IMR-90 (cell line): ENCODE measurements at regions not wholly inside any gene's neighbourhood (a gene's known extent, or its start where the extent isn't known, plus 50 kb on each side); places are given as distances from the start of the nearest gene placed in this dataset.

ENCODE experiments used
- BHLHE40 ChIP-seq: fragments of 150-350 bp; IDR thresholded peaks from 2 replicates; pipeline ENCODE4 v1.6.1; 2016; ENCODE audit warnings: mild to moderate bottlenecking, low read depth, low read length
- CEBPB ChIP-seq: IDR thresholded peaks from 2 replicates; pipeline ENCODE4 v1.6.1; 2012; ENCODE audit warnings: low read depth, low read length, improper control_type of control experiment
- CTCF ChIP-seq: conservative IDR thresholded peaks from 2 replicates; pipeline ENCODE4 v1.5.1; 2012; ENCODE audit warnings: mild to moderate bottlenecking, low read depth, low read length, improper control_type of control experiment
- MAFK ChIP-seq: IDR thresholded peaks from 2 replicates; pipeline ENCODE4 v1.6.1; 2012; ENCODE audit warnings: low read depth, low read length, improper control_type of control experiment
- MXI1 ChIP-seq: IDR thresholded peaks from 2 replicates; pipeline ENCODE4 v1.6.1; 2012; ENCODE audit warnings: low read depth, mild to moderate bottlenecking, low read length, moderate library complexity, borderline replicate concordance
- POLR2A ChIP-seq: IDR thresholded peaks from 2 replicates; pipeline ENCODE4 v1.6.1; 2012; ENCODE audit warnings: mild to moderate bottlenecking, low read depth, low read length
- RAD21 ChIP-seq: IDR thresholded peaks from 2 replicates; pipeline ENCODE4 v1.6.1; 2012; ENCODE audit warnings: low read length, improper control_type of control experiment
- SMC3 ChIP-seq: fragments of 150-350 bp; IDR thresholded peaks from 2 replicates; pipeline ENCODE4 v1.6.1; 2016; ENCODE audit warnings: low read depth, mild to moderate bottlenecking, antibody characterized with exemption, low read length, moderate library complexity
- USF2 ChIP-seq: fragments of 150-350 bp; IDR thresholded peaks from 2 replicates; pipeline ENCODE4 v1.6.1; 2017; ENCODE audit warnings: mild to moderate bottlenecking, antibody characterized with exemption, low read length, low read depth

- TF ChIP-seq CTCF (no peak), CEBPB (no peak), MAFK (no peak), POLR2A (no peak), MXI1 (no peak), BHLHE40 (no peak), SMC3 (no peak), RAD21 (no peak), USF2 (no peak)
Measured at GRCh38 chr15:95987886-95988573, 342.5 kb upstream of the NR2F2 start.
